Subcutaneous abdominal adipose tissue (tissue), 5 donors: ENCODE measurements at regions not wholly inside any gene's neighbourhood (a gene's known extent, or its start where the extent isn't known, plus 50 kb on each side); places are given as distances from the start of the nearest gene placed in this dataset.
"Not testable (repeated sequence)": the region's sequence is repeated elsewhere in the genome, so short reads cannot be mapped to it uniquely, and the experiment has no call there.

Experiments used
- H3K27ac ChIP-seq: one replicate; pipeline ENCODE4 v1.7.0; 2013; ENCODE audit warnings: low read depth, mild to moderate bottlenecking, inconsistent platforms, low read length, moderate library complexity
- H3K27me3 ChIP-seq, 5 donors: one replicate each; pipeline ENCODE4 v1.7.0; 2013; ENCODE audit warnings: low read length in 5 of 5, inconsistent platforms in 1 of 5; ENCODE audit not compliant: control insufficient read depth in 5 of 5, insufficient read depth in 4 of 5
- H3K36me3 ChIP-seq, 5 donors: one replicate each; pipeline ENCODE4 v1.7.0; 2013; ENCODE audit warnings: low read length in 5 of 5; ENCODE audit not compliant: control insufficient read depth in 5 of 5, insufficient read depth in 5 of 5
- H3K4me1 ChIP-seq, 5 donors: one replicate each; pipeline ENCODE4 v1.7.0; 2013; ENCODE audit warnings: low read length in 5 of 5, mild to moderate bottlenecking in 3 of 5, moderate library complexity in 1 of 5; ENCODE audit not compliant: control insufficient read depth in 5 of 5, insufficient read depth in 5 of 5
- H3K4me3 ChIP-seq, 5 donors: one replicate each; pipeline ENCODE4 v1.7.0; 2013; ENCODE audit warnings: low read length in 5 of 5, low read depth in 1 of 5
- H3K9ac ChIP-seq, 5 donors: one replicate each; pipeline ENCODE4 v1.7.0; 2013; ENCODE audit warnings: low read length in 5 of 5, mild to moderate bottlenecking in 4 of 5, moderate library complexity in 3 of 5
- H3K9me3 ChIP-seq, 5 donors: one replicate each; pipeline ENCODE4 v1.7.0; 2013; ENCODE audit warnings: low read length in 5 of 5; ENCODE audit not compliant: control insufficient read depth in 5 of 5
- donor health status: healthy.
- donor health status: healthy.
- donor health status: healthy.
- donor health status: healthy.
- donor health status: healthy.

DNA sequence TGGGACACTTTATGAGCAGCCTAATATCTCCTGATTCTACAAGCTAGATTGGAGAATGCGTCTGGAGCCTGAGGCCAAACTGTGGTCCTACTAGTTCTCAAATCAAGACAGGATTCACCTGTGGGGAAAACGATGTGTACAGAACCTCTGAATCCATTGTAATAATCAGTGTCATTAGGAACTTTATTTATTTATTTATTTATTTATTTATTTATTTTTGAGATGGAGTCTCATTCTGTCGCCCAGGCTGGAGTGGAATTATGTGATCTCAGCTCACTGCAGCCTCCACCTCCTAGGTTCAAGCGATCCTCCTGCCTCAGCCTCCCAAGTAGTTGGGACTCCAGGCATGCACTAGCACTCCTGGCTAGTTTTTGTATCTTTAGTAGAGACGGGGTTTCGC lies 52.6 kb upstream of the KIF26B start:
- not testable (repeated sequence) for H3K36me3 ChIP-seq, H3K4me1 ChIP-seq, H3K27me3 ChIP-seq, H3K4me3 ChIP-seq, H3K27ac ChIP-seq, H3K9me3 ChIP-seq, H3K9ac ChIP-seq

GRCh38 chr1:245099401-245099800 lies 55.4 kb upstream of the KIF26B start:
- Histone ChIP-seq H3K9ac (no peak overlapping the region), H3K9me3 (no peaks in the 10 kb centered on the region), H3K27me3 (no peaks in the 10 kb centered on the region), H3K4me1 (no peaks in the 10 kb centered on the region), H3K36me3 (peaks cover 0 to 1% (median 0%) of the 10 kb centered on the region in 5 donors), H3K27ac (no peak overlapping the region), H3K4me3 (no peak overlapping the region)

DNA sequence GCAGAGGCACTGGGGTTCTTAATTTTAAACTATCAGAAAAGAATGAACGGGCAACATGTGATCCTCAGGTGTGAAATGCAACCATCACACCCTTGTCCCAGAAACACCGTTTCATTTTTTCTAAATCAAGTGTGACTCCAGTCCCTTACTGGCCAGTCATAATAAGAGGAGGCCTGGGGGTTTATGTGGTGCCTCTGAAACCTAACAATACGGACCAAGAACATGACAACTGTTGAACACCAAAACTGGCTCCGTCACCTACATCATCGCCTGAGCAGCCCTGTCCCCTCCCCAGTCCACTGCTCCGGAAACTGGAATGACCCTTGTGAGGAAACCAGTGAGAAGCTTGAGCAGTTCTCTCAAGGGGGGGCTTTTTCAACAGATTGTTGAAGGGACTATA lies 55.9 kb upstream of the KIF26B start:
- peaks cover 0 to 2% (median 0%) of the 10 kb centered on the region in 5 donors for H3K36me3 ChIP-seq
- no peak overlapping the region for H3K9ac ChIP-seq
- H3K4me3 ChIP-seq, result no peak overlapping the region
- no peaks in the 10 kb centered on the region for H3K27me3 ChIP-seq
- no peaks in the 10 kb centered on the region for H3K9me3 ChIP-seq
- H3K4me1 ChIP-seq, result no peaks in the 10 kb centered on the region
- H3K27ac ChIP-seq, result no peak overlapping the region

GRCh38 chr1:245096311-245097066 lies 58.3 kb upstream of the KIF26B start:
- H3K27ac ChIP-seq, result no peak overlapping the region
- no peaks in the 10 kb centered on the region for H3K27me3 ChIP-seq
- no peak overlapping the region for H3K4me3 ChIP-seq

GRCh38 chr1:245095903-245096302 lies 58.9 kb upstream of the KIF26B start:
- H3K4me1 ChIP-seq, result peaks cover 0 to 7% (median 0%) of the 10 kb centered on the region in 5 donors
- no peaks in the 10 kb centered on the region for H3K9me3 ChIP-seq
- no peaks in the 10 kb centered on the region for H3K27me3 ChIP-seq
- H3K36me3 ChIP-seq, result peaks cover 3 to 11% (median 5%) of the 10 kb centered on the region in 5 donors
- no peak overlapping the region for H3K9ac ChIP-seq
- no peak overlapping the region for H3K4me3 ChIP-seq
- no peak overlapping the region for H3K27ac ChIP-seq

More at GRCh38 chr1:245096311-245097066, 58.3 kb upstream of the KIF26B start:
- peaks cover 0 to 5% (median 2%) of the 10 kb centered on the region in 5 donors for H3K36me3 ChIP-seq
- H3K9me3 ChIP-seq, result no peaks in the 10 kb centered on the region
- H3K4me1 ChIP-seq, result peaks cover 0 to 5% (median 0%) of the 10 kb centered on the region in 5 donors
- H3K9ac ChIP-seq, result no peak overlapping the region

GRCh38 chr1:245094954-245095353 lies 59.8 kb upstream of the KIF26B start:
- H3K9ac ChIP-seq, result no peak overlapping the region
- H3K27me3 ChIP-seq, result no peaks in the 10 kb centered on the region
- peaks cover 0 to 7% (median 0%) of the 10 kb centered on the region in 5 donors for H3K4me1 ChIP-seq
- peaks cover 3 to 12% (median 5%) of the 10 kb centered on the region in 5 donors for H3K36me3 ChIP-seq
- H3K9me3 ChIP-seq, result no peaks in the 10 kb centered on the region
- no peak overlapping the region for H3K27ac ChIP-seq
- no peak overlapping the region for H3K4me3 ChIP-seq

DNA sequence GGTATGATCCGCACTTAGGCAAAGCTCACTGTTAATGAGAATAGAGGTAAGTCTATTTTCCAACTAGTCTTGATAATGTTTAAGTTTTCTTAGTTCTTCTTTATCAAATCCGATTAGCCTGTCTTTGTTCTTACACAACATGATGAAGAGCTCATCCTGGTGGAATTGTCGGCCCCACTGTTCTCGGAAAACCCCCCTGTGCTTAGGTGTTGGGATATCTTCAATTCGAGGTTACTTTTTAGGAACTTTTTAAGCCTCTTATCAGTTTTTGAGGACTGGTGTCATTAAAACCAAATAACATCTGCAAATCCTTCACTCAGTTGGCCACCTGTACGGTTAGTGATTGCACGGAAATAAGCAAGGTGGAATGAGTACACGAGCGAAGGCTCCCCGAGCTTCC lies 60.7 kb upstream of the KIF26B start:
- H3K4me1 ChIP-seq, result peaks cover 0 to 7% (median 0%) of the 10 kb centered on the region in 5 donors
- peaks cover 3 to 12% (median 5%) of the 10 kb centered on the region in 5 donors for H3K36me3 ChIP-seq
- no peak overlapping the region for H3K27ac ChIP-seq
- no peaks in the 10 kb centered on the region for H3K9me3 ChIP-seq
- no peaks in the 10 kb centered on the region for H3K27me3 ChIP-seq
- H3K4me3 ChIP-seq, result no peak overlapping the region
- no peak overlapping the region for H3K9ac ChIP-seq

DNA sequence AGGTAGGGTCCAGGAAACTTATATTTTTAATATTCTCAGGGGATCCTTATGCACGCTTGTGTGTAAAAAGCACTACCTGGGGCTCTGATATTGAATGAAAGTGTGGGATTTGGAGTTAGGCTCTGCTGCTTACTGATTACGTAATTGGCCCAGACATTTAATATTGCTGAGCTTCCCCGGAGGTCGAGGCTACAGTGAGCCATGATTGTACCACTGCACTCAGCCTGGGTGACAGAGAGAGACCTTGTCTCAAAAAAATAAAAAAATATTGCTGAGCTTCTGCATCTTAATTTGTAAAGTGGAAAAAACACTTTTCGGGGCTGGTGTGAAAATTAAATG lies 62.2 kb upstream of the KIF26B start:
- Histone ChIP-seq H3K36me3 (peaks cover 3 to 12% (median 5%) of the 10 kb centered on the region in 5 donors), H3K27ac (no peak overlapping the region), H3K27me3 (no peaks in the 10 kb centered on the region), H3K4me3 (no peak overlapping the region), H3K9me3 (no peaks in the 10 kb centered on the region), H3K9ac (no peak overlapping the region), H3K4me1 (peaks cover 0 to 7% (median 0%) of the 10 kb centered on the region in 5 donors)

DNA sequence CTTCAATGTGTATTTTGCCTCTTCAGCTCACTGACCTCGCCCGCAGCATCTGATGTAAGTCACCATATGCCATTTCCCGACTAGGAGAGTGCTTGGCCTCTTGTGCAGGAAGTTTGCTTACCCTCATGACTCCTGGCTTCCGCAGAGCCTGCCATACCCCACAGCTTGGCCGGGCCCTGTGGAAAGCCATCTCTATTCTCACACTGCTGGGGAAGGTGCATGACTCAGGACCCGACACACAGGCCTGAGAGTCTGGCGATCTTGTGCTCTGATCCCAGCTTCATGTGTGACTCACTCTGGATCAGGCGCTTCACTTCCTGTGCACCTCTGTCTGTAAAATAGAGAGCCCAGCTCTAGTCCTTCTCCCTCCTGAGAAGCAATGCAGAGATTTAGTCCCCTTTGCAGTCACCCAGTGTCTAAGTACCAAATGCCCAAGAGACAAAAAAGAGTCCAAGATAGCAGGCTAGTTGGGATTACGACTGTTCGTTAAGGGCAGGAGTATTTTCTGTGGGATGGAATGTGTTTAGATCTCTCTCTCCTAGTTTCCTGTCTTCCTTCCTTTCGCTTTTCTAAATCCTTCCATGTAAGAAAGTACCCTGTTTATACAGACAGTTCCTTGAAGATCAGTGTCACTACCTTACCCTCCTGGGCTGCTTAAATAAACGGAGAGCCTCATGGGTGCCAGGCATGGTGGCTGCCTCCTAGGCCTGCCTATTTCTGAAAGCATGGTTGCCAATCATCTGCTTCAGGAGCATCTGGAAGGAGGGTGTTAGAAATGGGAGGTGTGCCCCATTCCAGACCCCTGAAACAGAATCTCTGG lies 62.8 kb upstream of the KIF26B start:
- Histone ChIP-seq H3K36me3 (peaks cover 3 to 12% (median 5%) of the 10 kb centered on the region in 5 donors), H3K4me1 (peaks cover 0 to 7% (median 0%) of the 10 kb centered on the region in 5 donors), H3K4me3 (no peak overlapping the region), H3K27me3 (no peaks in the 10 kb centered on the region), H3K9ac (no peak overlapping the region), H3K9me3 (no peaks in the 10 kb centered on the region), H3K27ac (no peak overlapping the region)

- H3K9ac ChIP-seq, result no peak overlapping the region
- no peak overlapping the region for H3K27ac ChIP-seq
- H3K9me3 ChIP-seq, result no peaks in the 10 kb centered on the region
- peaks cover 3 to 12% (median 5%) of the 10 kb centered on the region in 5 donors for H3K36me3 ChIP-seq
- H3K4me1 ChIP-seq, result peaks cover 0 to 7% (median 0%) of the 10 kb centered on the region in 5 donors
- no peak overlapping the region for H3K4me3 ChIP-seq
- no peaks in the 10 kb centered on the region for H3K27me3 ChIP-seq
Observed at GRCh38 chr1:245091171-245091621, 63.6 kb upstream of the KIF26B start.
